ENCODE measurements at regions not wholly inside any gene's neighbourhood (a gene's known extent, or its start where the extent isn't known, plus 50 kb on each side); places are given as distances from the start of the nearest gene placed in this dataset.

DNA sequence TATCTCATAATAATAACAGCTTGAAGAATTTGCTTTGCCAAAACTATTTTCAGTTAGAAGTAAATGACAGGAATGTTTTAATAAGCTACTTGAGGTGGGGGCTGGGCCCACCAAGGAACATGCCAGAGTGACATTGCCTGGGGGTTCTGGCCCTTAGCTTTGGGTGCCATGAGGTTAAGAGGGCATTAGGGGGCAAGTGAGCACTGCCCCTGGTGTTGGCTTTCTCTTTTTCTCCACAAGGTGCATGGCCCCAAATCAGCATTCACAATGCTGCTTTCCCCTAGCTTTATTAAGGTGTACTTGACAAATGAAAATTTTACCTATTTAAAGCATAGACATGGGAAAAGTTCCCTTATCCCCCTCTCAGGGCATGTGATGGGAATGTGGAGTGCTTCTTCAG, 305.4 kb downstream of the TENT4A start:
- TF ChIP-seq CTCF (IDR thresholded peaks at IDR 0.05) (no peak), POLR2AphosphoS5 (IDR thresholded peaks at IDR 0.05) (no peak), POLR2A (IDR thresholded peaks at IDR 0.05) (no peak), EP300 (IDR thresholded peaks at IDR 0.05) (no peak)

All from suprapubic skin (tissue), 4 donors.